ENCODE measurements at regions not wholly inside any gene's neighbourhood (a gene's known extent, or its start where the extent isn't known, plus 50 kb on each side); places are given as distances from the start of the nearest gene placed in this dataset.

- TF ChIP-seq EGR1 (IDR thresholded peaks at IDR 0.05; ENCODE audit: borderline replicate concordance, low read depth, low read length) (no peak), BCL11A (IDR thresholded peaks at IDR 0.05; ENCODE audit: low read depth in 2 of 2, low read length in 2 of 2) (no peak), PHF8 (conservative IDR thresholded peaks at IDR 0.05; ENCODE audit: low read depth, low read length) (no peak), SRF (IDR thresholded peaks at IDR 0.05; ENCODE audit: low read depth, low read length) (no peak), TAF7 (optimal IDR thresholded peaks at IDR 0.05; ENCODE audit: borderline replicate concordance, low read depth, low read length) (no peak), JUND (IDR thresholded peaks at IDR 0.05; ENCODE audit: low read length) (no peak)
Measured at GRCh38 chr9:87310827-87311523, 186.7 kb upstream of the DAPK1 start (continued).
